B cell (primary cell): ENCODE measurements at regions not wholly inside any gene's neighbourhood (a gene's known extent, or its start where the extent isn't known, plus 50 kb on each side); places are given as distances from the start of the nearest gene placed in this dataset.

Source experiments
- ATAC-seq: fragments of 200-7000 bp; cut with Tn5 transposase; one replicate; pipeline ENCODE4 v1.10.0; 2021; ENCODE audit warnings: low read depth, mild to moderate bottlenecking, moderate number of reproducible peaks, moderate library complexity
- CTCF ChIA-PET: fragments of 350-600 bp; sonication (Branson Sonifier 250); formaldehyde crosslinking; loops from one replicate; lab custom pipeline; 2021; ENCODE audit warnings: antibody characterized with exemption, inconsistent platforms; lab: Charles Lee
- POLR2A ChIA-PET: fragments of 350-600 bp; sonication (Branson Sonifier 250); formaldehyde crosslinking; loops from one replicate; lab custom pipeline; 2021; ENCODE audit warnings: antibody characterized with exemption; lab: Charles Lee
- DNase-seq: peaks from one replicate; pipeline ENCODE4 v3.0.0; 2013
- H2AFZ ChIP-seq: 2 replicates; pipeline ENCODE4 v1.6.1; 2012; ENCODE audit warnings: mild to moderate bottlenecking, low read depth, low read length; ENCODE audit not compliant: insufficient read depth, poor library complexity, severe bottlenecking
- H3K27ac ChIP-seq, 2 donors: 1 replicate in 1 of 2; 2 replicates in 1 of 2; pipeline ENCODE4 v1.5.1; 2012 to 2013; ENCODE audit warnings: low read length in 2 of 2, mild to moderate bottlenecking in 2 of 2, moderate library complexity in 1 of 2
- H3K27me3 ChIP-seq, 4 experiments: fragments of 200-600 bp in 1 of 4; sonication (generic) in 1 of 4; replicated peaks in 1 of 4; 1 replicate in 2 of 4; 2 replicates in 2 of 4; pipeline versions ENCODE4 v1.6.1 to v1.7.0; 2013 to 2016; ENCODE audit warnings: low read length in 3 of 4, mild to moderate bottlenecking in 2 of 4, mixed read lengths in 1 of 4, moderate library complexity in 1 of 4; ENCODE audit not compliant: insufficient read depth in 4 of 4, control insufficient read depth in 3 of 4; ENCODE audit errors: control extremely low read depth in 1 of 4
- H3K36me3 ChIP-seq, 2 experiments: replicated peaks in 1 of 2; 1 replicate in 1 of 2; 2 replicates in 1 of 2; pipeline versions ENCODE4 v1.6.1 to v1.7.1; 2013; ENCODE audit warnings: low read length in 1 of 2; ENCODE audit not compliant: insufficient read depth in 2 of 2, control insufficient read depth in 1 of 2; ENCODE audit errors: control extremely low read depth in 1 of 2, extremely low read depth in 1 of 2
- H3K4me1 ChIP-seq, 2 donors: fragments of 200-600 bp in 1 of 2; sonication (generic) in 1 of 2; 1 replicate in 1 of 2; 2 replicates in 1 of 2; pipeline versions ENCODE4 v1.5.1 to v1.6.1; 2013 to 2017; ENCODE audit warnings: low read length in 2 of 2; ENCODE audit not compliant: control insufficient read depth in 2 of 2, insufficient read depth in 2 of 2
- H3K4me2 ChIP-seq: replicated peaks from 2 replicates; pipeline ENCODE3; 2012; ENCODE audit warnings: mild to moderate bottlenecking, low read depth, low read length; ENCODE audit not compliant: poor library complexity, severe bottlenecking
- H3K4me3 ChIP-seq, 5 experiments: fragments of 200-600 bp in 1 of 5; sonication (generic) in 1 of 5; 1 replicate in 3 of 5; 2 replicates in 2 of 5; pipeline versions ENCODE4 v1.5.1 to v1.7.0; 2011 to 2016; ENCODE audit warnings: low read length in 4 of 5, mild to moderate bottlenecking in 4 of 5, low read depth in 2 of 5, control low read depth in 1 of 5, moderate library complexity in 1 of 5; ENCODE audit not compliant: insufficient read depth in 1 of 5; ENCODE audit errors: control extremely low read depth in 1 of 5, extremely low read depth in 1 of 5
- H3K79me2 ChIP-seq: fragments of 200-600 bp; sonication (generic); one replicate; pipeline ENCODE4 v1.6.0; 2016; ENCODE audit warnings: low read length; ENCODE audit not compliant: control insufficient read depth, insufficient read depth
- H3K9ac ChIP-seq: fragments of 200-600 bp; sonication (generic); 2 replicates; pipeline ENCODE4 v1.6.1; 2017; ENCODE audit warnings: mild to moderate bottlenecking, low read length, moderate library complexity
- H3K9me3 ChIP-seq, 3 donors: one replicate each; pipeline versions ENCODE4 v1.6.1 to v1.7.1; 2013; ENCODE audit warnings: low read length in 2 of 3; ENCODE audit not compliant: control insufficient read depth in 2 of 3, insufficient read depth in 1 of 3; ENCODE audit errors: control extremely low read depth in 1 of 3
- H4K20me1 ChIP-seq: 2 replicates; pipeline ENCODE4 v1.6.0; 2012; ENCODE audit warnings: mild to moderate bottlenecking, low read length; ENCODE audit not compliant: insufficient read depth, control insufficient read depth, poor library complexity, severe bottlenecking
- H3K27ac Mint-ChIP-seq: one replicate; pipeline ENCODE4 v1.8.0; 2021; ENCODE audit warnings: mixed read lengths
- H3K27me3 Mint-ChIP-seq: one replicate; pipeline ENCODE4 v1.8.0; 2021; ENCODE audit warnings: mixed read lengths
- H3K4me1 Mint-ChIP-seq: one replicate; pipeline ENCODE4 v1.8.0; 2021; ENCODE audit warnings: mixed read lengths
- H3K4me3 Mint-ChIP-seq: one replicate; pipeline ENCODE4 v1.8.0; 2021; ENCODE audit warnings: mixed read lengths
- H3K9me3 Mint-ChIP-seq: one replicate; pipeline ENCODE4 v1.8.0; 2022; ENCODE audit warnings: mixed read lengths; ENCODE audit not compliant: insufficient read depth
- CTCF ChIP-seq: fragments of 200-600 bp; IDR thresholded peaks from one replicate; pipeline ENCODE4 v1.8.0; 2022; ENCODE audit warnings: antibody characterized with exemption, mild to moderate bottlenecking
- EZH2 ChIP-seq: IDR thresholded peaks from 2 replicates; pipeline ENCODE4 v1.6.1; 2012; ENCODE audit warnings: borderline replicate concordance, low read depth, mild to moderate bottlenecking, moderate library complexity, low read length; ENCODE audit not compliant: insufficient read depth, poor library complexity, severe bottlenecking
- WGBS: methylation state at CpG from one replicate; pipeline ENCODE4 v1.1.5; 2013; ENCODE audit warnings: missing lambda C conversion rate; ENCODE audit not compliant: insufficient coverage; 5-methylcytosine and 5-hydroxymethylcytosine counted together
- intact Hi-C: fragments of 100-400 bp; cut with micrococcal nuclease; formaldehyde crosslinking; loops from one replicate; pipeline ENCODE4 v1.10.0; 2022

- Histone ChIP-seq H3K9ac (no peak overlapping the region), H3K4me3 (no peak overlapping the region), H3K27ac (no peak overlapping the region), H3K36me3 (no peaks in the 10 kb centered on the region), H4K20me1 (no peaks in the 10 kb centered on the region), H3K4me1 (no peaks in the 10 kb centered on the region), H2AFZ (no peak overlapping the region), H3K27me3 (no peaks in the 10 kb centered on the region), H3K79me2 (no peaks in the 10 kb centered on the region), H3K4me2 (no peak overlapping the region), H3K9me3 (peaks cover 0 to 31% (median 0%) of the 10 kb centered on the region in 3 donors)
- no peak for ATAC-seq
- H3K4me1 Mint-ChIP-seq: no peaks in the 10 kb centered on the region
- no peak overlapping the region for H3K27ac Mint-ChIP-seq
- 91% methylated on average over 7 of the region's 12 CpGs for WGBS
- intact Hi-C loops: no loop called here
- ChIA-PET CTCF (no interaction called here), POLR2A (no interaction called here)
- H3K4me3 Mint-ChIP-seq: no peak overlapping the region
- H3K9me3 Mint-ChIP-seq: peaks cover 2% of the 10 kb centered on the region
- TF ChIP-seq CTCF (no peak), EZH2 (no peak)
- DNase-seq: no peak
- no peaks in the 10 kb centered on the region for H3K27me3 Mint-ChIP-seq
Measured at GRCh38 chr13:70841240-70842061, 733.2 kb upstream of the KLHL1 start.

GRCh38 chr13:70835371-70835770, 727.1 kb upstream of the KLHL1 start:
- intact Hi-C loops: no loop called here
- no peak overlapping the region for H3K4me3 ChIP-seq
- no peaks in the 10 kb centered on the region for H4K20me1 ChIP-seq
- no peaks in the 10 kb centered on the region for H3K9me3 ChIP-seq
- Mint-ChIP-seq H3K4me1 (no peaks in the 10 kb centered on the region), H3K27ac (no peak overlapping the region), H3K4me3 (no peak overlapping the region), H3K9me3 (no peaks in the 10 kb centered on the region), H3K27me3 (no peaks in the 10 kb centered on the region)
- ATAC-seq (no peak), DNase-seq (no peak)
- TF ChIP-seq CTCF (no peak), EZH2 (no peak)
- H3K79me2 ChIP-seq: no peaks in the 10 kb centered on the region
- ChIA-PET POLR2A (no interaction called here), CTCF (no interaction called here)
- H3K27me3 ChIP-seq: no peaks in the 10 kb centered on the region
- H3K4me1 ChIP-seq: no peaks in the 10 kb centered on the region
- no peak overlapping the region for H3K4me2 ChIP-seq
- H3K9ac ChIP-seq: no peak overlapping the region
- no peak overlapping the region for H2AFZ ChIP-seq
- no peaks in the 10 kb centered on the region for H3K36me3 ChIP-seq
- no peak overlapping the region for H3K27ac ChIP-seq
- WGBS: no CpG with 5 or more reads among the region's 1 CpG
